ENCODE measurements at regions not wholly inside any gene's neighbourhood (a gene's known extent, or its start where the extent isn't known, plus 50 kb on each side); places are given as distances from the start of the nearest gene placed in this dataset.
A peak's percentile ranks its signal among the peaks of the same experiment; 100 is the strongest.

DNA sequence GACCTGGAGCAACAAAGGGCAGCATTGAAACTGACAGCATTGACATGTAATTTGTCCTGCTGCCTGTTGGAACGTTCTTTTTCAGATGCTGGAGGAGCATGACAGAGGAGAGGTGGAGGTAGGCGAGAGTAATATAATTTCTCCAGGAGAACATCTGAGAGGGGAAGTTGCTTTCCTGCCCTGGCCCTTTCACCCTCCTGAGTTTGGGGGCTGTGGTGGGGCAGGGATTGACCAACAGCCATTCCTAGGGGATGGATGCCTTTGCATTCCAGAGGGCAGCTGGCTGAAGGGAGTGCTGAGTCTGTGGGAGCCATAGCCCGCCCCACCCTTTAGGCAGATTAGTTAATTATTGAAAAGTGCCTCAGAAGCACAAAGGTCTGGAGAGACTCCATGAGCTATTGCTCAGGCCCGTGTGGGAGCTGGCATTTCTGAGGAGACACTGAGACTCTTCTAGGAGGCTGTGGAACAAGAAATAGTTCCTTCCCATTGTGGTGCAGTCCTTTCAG is 73.5 kb downstream of the ARF6 start:
- H3K9me3 Mint-ChIP-seq (ENCODE audit: unreplicated experiment), result no peaks in the 10 kb centered on the region
- FAIRE-seq (no peak), DNase-seq (ENCODE audit: low read depth) (no peak)
- Histone ChIP-seq H3K79me2 (ENCODE audit: insufficient read depth, low read length) (no peaks in the 10 kb centered on the region), H3K4me2 (ENCODE audit: low read length) (peak overlapping the region; percentile 6), H4K20me1 (ENCODE audit: insufficient read depth, low read length) (no peaks in the 10 kb centered on the region), H2AFZ (ENCODE audit: low read depth, low read length) (no peak overlapping the region), H3K36me3 (ENCODE audit: insufficient read depth, low read length) (no peaks in the 10 kb centered on the region), H3K27me3 (ENCODE audit: insufficient read depth, low read length) (no peaks in the 10 kb centered on the region), H3K27ac (ENCODE audit: low read depth, low read length) (no peak overlapping the region), H3K4me1 (ENCODE audit: insufficient read depth, low read length) (peaks cover 17% of the 10 kb centered on the region), H3K9ac (ENCODE audit: low read length) (no peak overlapping the region), H3K4me3 (ENCODE audit: insufficient read depth, low read depth, low read length) (no peak overlapping the region), H3K9me3 (ENCODE audit: insufficient read depth, low read depth, low read length) (no peaks in the 10 kb centered on the region)
- H3K27me3 Mint-ChIP-seq (ENCODE audit: low read depth, unreplicated experiment), result no peaks in the 10 kb centered on the region
- TF ChIP-seq EZH2 (IDR thresholded peaks at IDR 0.05; ENCODE audit: insufficient read depth, low read length) (no peak), CTCF (IDR thresholded peaks at IDR 0.05; ENCODE audit: insufficient read depth, low read depth, low read length) (no peak)
- H3K4me3 Mint-ChIP-seq (ENCODE audit: unreplicated experiment), result peak overlapping the region; percentile 58
- H3K36me3 Mint-ChIP-seq (ENCODE audit: low read depth, unreplicated experiment), result no peaks in the 10 kb centered on the region
- H3K4me1 Mint-ChIP-seq (ENCODE audit: low read depth, unreplicated experiment), result peaks cover 41% of the 10 kb centered on the region
- H3K27ac Mint-ChIP-seq (ENCODE audit: unreplicated experiment), result peak overlapping the region; percentile 98

DNA sequence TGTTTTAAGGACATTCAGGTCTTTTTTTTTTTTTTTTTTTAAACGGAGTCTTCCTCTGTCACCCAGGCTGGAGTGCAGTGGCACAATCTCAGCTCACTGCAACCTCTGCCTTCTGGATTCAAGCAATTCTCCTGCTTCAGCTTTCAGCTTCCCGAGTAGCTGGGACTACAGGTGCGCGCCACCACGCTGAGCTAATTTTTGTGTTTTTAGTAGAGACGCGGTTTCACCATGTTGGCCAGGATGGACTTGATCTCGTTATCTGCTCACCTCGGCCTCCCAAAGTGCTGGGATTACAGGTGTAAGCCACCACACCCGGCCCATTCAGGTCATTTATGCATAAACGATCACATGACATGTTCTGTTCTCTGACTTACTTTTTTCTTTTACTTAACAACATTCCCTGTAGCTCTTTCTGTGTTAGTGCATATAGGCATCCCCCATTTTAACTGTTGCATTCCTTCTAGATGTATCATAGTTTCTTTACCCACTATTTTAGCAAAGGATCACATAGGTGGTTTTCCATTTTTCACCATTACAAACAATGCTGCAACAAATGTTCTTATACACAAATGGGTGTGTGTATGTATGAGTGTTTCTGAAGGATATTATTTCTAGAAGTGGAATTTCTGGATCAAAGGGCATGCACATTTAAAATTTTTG is 74.2 kb downstream of the ARF6 start:
- no peaks in the 10 kb centered on the region for H4K20me1 ChIP-seq (ENCODE audit: insufficient read depth, low read length)
- H3K9me3 Mint-ChIP-seq (ENCODE audit: unreplicated experiment), result no peaks in the 10 kb centered on the region
- H3K27me3 ChIP-seq (ENCODE audit: insufficient read depth, low read length), result no peaks in the 10 kb centered on the region
- no peak overlapping the region for H3K4me2 ChIP-seq (ENCODE audit: low read length)
- H3K4me3 ChIP-seq (ENCODE audit: insufficient read depth, low read depth, low read length), result no peak overlapping the region
- no peaks in the 10 kb centered on the region for H3K36me3 Mint-ChIP-seq (ENCODE audit: low read depth, unreplicated experiment)
- peaks cover 18% of the 10 kb centered on the region for H3K4me1 ChIP-seq (ENCODE audit: insufficient read depth, low read length)
- no peak overlapping the region for H2AFZ ChIP-seq (ENCODE audit: low read depth, low read length)
- H3K79me2 ChIP-seq (ENCODE audit: insufficient read depth, low read length), result no peaks in the 10 kb centered on the region
- DNase-seq (ENCODE audit: low read depth) (no peak), FAIRE-seq (no peak)
- H3K27ac Mint-ChIP-seq (ENCODE audit: unreplicated experiment), result peak overlapping the region; percentile 98
- H3K27ac ChIP-seq (ENCODE audit: low read depth, low read length), result no peak overlapping the region
- TF ChIP-seq EZH2 (IDR thresholded peaks at IDR 0.05; ENCODE audit: insufficient read depth, low read length) (no peak), CTCF (IDR thresholded peaks at IDR 0.05; ENCODE audit: insufficient read depth, low read depth, low read length) (no peak)
- no peaks in the 10 kb centered on the region for H3K36me3 ChIP-seq (ENCODE audit: insufficient read depth, low read length)
- peaks cover 41% of the 10 kb centered on the region for H3K4me1 Mint-ChIP-seq (ENCODE audit: low read depth, unreplicated experiment)
- no peaks in the 10 kb centered on the region for H3K9me3 ChIP-seq (ENCODE audit: insufficient read depth, low read depth, low read length)
- H3K4me3 Mint-ChIP-seq (ENCODE audit: unreplicated experiment), result peak overlapping the region; percentile 50
- H3K27me3 Mint-ChIP-seq (ENCODE audit: low read depth, unreplicated experiment), result no peaks in the 10 kb centered on the region
- no peak overlapping the region for H3K9ac ChIP-seq (ENCODE audit: low read length)

DNA sequence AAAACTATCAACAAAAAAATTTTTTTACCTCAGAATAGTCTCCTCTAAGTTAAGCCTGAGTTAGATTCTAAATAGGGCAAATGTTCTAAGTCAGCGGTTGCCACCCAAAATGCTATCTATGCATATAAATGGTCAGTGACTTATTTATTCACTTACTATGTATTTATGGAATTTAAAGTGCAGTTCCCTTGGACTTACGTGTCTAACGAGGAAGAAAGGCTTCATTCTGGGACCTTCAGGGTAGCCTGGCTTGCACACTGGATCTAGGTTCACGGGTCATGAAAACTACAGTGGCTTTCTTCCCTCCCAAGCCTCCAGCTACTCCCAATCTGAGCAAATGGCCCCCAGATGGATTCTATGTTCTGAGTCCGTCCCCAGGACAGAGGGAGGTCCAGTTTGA is 77.1 kb downstream of the ARF6 start:
- peak overlapping the region; percentile 58 for H3K27ac Mint-ChIP-seq (ENCODE audit: unreplicated experiment)

More for the DNA sequence above, 77.1 kb downstream of the ARF6 start:
- Histone ChIP-seq H2AFZ (ENCODE audit: low read depth, low read length) (peak overlapping the region; percentile 74), H3K9ac (ENCODE audit: low read length) (no peak overlapping the region), H3K79me2 (ENCODE audit: insufficient read depth, low read length) (no peaks in the 10 kb centered on the region), H4K20me1 (ENCODE audit: insufficient read depth, low read length) (no peaks in the 10 kb centered on the region), H3K4me2 (ENCODE audit: low read length) (no peak overlapping the region), H3K27ac (ENCODE audit: low read depth, low read length) (no peak overlapping the region), H3K9me3 (ENCODE audit: insufficient read depth, low read depth, low read length) (no peaks in the 10 kb centered on the region), H3K27me3 (ENCODE audit: insufficient read depth, low read length) (no peaks in the 10 kb centered on the region), H3K4me3 (ENCODE audit: insufficient read depth, low read depth, low read length) (no peak overlapping the region), H3K36me3 (ENCODE audit: insufficient read depth, low read length) (no peaks in the 10 kb centered on the region), H3K4me1 (ENCODE audit: insufficient read depth, low read length) (peaks cover 34% of the 10 kb centered on the region)
- FAIRE-seq, result no peak
- Mint-ChIP-seq H3K36me3 (ENCODE audit: low read depth, unreplicated experiment) (no peaks in the 10 kb centered on the region), H3K4me1 (ENCODE audit: low read depth, unreplicated experiment) (peaks cover 51% of the 10 kb centered on the region), H3K9me3 (ENCODE audit: unreplicated experiment) (no peaks in the 10 kb centered on the region), H3K27me3 (ENCODE audit: low read depth, unreplicated experiment) (no peaks in the 10 kb centered on the region), H3K4me3 (ENCODE audit: unreplicated experiment) (no peak overlapping the region)
- no peak for DNase-seq (ENCODE audit: low read depth)
- TF ChIP-seq CTCF (IDR thresholded peaks at IDR 0.05; ENCODE audit: insufficient read depth, low read depth, low read length) (no peak), EZH2 (IDR thresholded peaks at IDR 0.05; ENCODE audit: insufficient read depth, low read length) (no peak)

Data from astrocyte (in vitro differentiated cells and primary cell).